ENCODE measurements at regions not wholly inside any gene's neighbourhood (a gene's known extent, or its start where the extent isn't known, plus 50 kb on each side); places are given as distances from the start of the nearest gene placed in this dataset.

- TF ChIP-seq POLR2A (IDR thresholded peaks at IDR 0.05) (no peak), CTCF (IDR thresholded peaks at IDR 0.05) (no peak)
These were observed 203.6 kb upstream of the SLC35G4 start for GRCh38 chr18:11405804-11406203.
